ENCODE measurements at regions not wholly inside any gene's neighbourhood (a gene's known extent, or its start where the extent isn't known, plus 50 kb on each side); places are given as distances from the start of the nearest gene placed in this dataset.

- Histone ChIP-seq H3K27ac (ENCODE audit: low read depth, low read length) (no peak overlapping the region), H3K36me3 (ENCODE audit: control insufficient read depth, insufficient read depth, low read length) (no peaks in the 10 kb centered on the region), H3K4me3 (ENCODE audit: low read depth, low read length) (no peak overlapping the region), H3K9ac (ENCODE audit: low read length) (no peak overlapping the region), H3K27me3 (ENCODE audit: control insufficient read depth, insufficient read depth, low read length) (no peaks in the 10 kb centered on the region; the same call in 1 of the 2 replicates), H3K4me1 (ENCODE audit: control insufficient read depth, insufficient read depth, low read length) (peaks cover 5% of the 10 kb centered on the region; the same call in 1 of the 2 replicates), H3K9me3 (ENCODE audit: control insufficient read depth, insufficient read depth, low read depth, low read length) (no peaks in the 10 kb centered on the region)
These were observed 1008.8 kb upstream of the DIAPH2 start for GRCh38 chrX:95675794-95676193.

- Histone ChIP-seq H3K27me3 (ENCODE audit: control insufficient read depth, insufficient read depth, low read length) (no peaks in the 10 kb centered on the region; the same call in 1 of the 2 replicates), H3K36me3 (ENCODE audit: control insufficient read depth, insufficient read depth, low read length) (no peaks in the 10 kb centered on the region), H3K4me3 (ENCODE audit: low read depth, low read length) (no peak overlapping the region), H3K27ac (ENCODE audit: low read depth, low read length) (no peak overlapping the region), H3K9ac (ENCODE audit: low read length) (no peak overlapping the region), H3K4me1 (ENCODE audit: control insufficient read depth, insufficient read depth, low read length) (peaks cover 5% of the 10 kb centered on the region; the same call in 1 of the 2 replicates), H3K9me3 (ENCODE audit: control insufficient read depth, insufficient read depth, low read depth, low read length) (no peaks in the 10 kb centered on the region)
These were observed 1006.0 kb upstream of the DIAPH2 start for GRCh38 chrX:95678679-95679078.

GRCh38 chrX:95693365-95693764, 991.3 kb upstream of the DIAPH2 start:
- Histone ChIP-seq H3K4me1 (ENCODE audit: control insufficient read depth, insufficient read depth, low read length) (peaks cover 9% of the 10 kb centered on the region), H3K36me3 (ENCODE audit: control insufficient read depth, insufficient read depth, low read length) (no peaks in the 10 kb centered on the region), H3K27ac (ENCODE audit: low read depth, low read length) (no peak overlapping the region), H3K9me3 (ENCODE audit: control insufficient read depth, insufficient read depth, low read depth, low read length) (peaks cover 24% of the 10 kb centered on the region), H3K9ac (ENCODE audit: low read length) (no peak overlapping the region), H3K4me3 (ENCODE audit: low read depth, low read length) (no peak overlapping the region), H3K27me3 (ENCODE audit: control insufficient read depth, insufficient read depth, low read length) (no peaks in the 10 kb centered on the region)

GRCh38 chrX:95703696-95704095, 980.9 kb upstream of the DIAPH2 start:
- H3K27ac ChIP-seq (ENCODE audit: low read depth, low read length), result no peak overlapping the region
- no peaks in the 10 kb centered on the region for H3K36me3 ChIP-seq (ENCODE audit: control insufficient read depth, insufficient read depth, low read length)
- H3K27me3 ChIP-seq (ENCODE audit: control insufficient read depth, insufficient read depth, low read length), result no peaks in the 10 kb centered on the region
- H3K9ac ChIP-seq (ENCODE audit: low read length), result no peak overlapping the region
- H3K4me1 ChIP-seq (ENCODE audit: control insufficient read depth, insufficient read depth, low read length), result no peaks in the 10 kb centered on the region
- peaks cover 4% of the 10 kb centered on the region; the same call in 1 of the 2 replicates for H3K9me3 ChIP-seq (ENCODE audit: control insufficient read depth, insufficient read depth, low read depth, low read length)
- no peak overlapping the region for H3K4me3 ChIP-seq (ENCODE audit: low read depth, low read length)

GRCh38 chrX:95716841-95717240, 967.8 kb upstream of the DIAPH2 start:
- Histone ChIP-seq H3K4me3 (ENCODE audit: low read depth, low read length) (no peak overlapping the region), H3K27ac (ENCODE audit: low read depth, low read length) (no peak overlapping the region), H3K4me1 (ENCODE audit: control insufficient read depth, insufficient read depth, low read length) (peaks cover 4% of the 10 kb centered on the region; the same call in 1 of the 2 replicates), H3K9ac (ENCODE audit: low read length) (no peak overlapping the region), H3K36me3 (ENCODE audit: control insufficient read depth, insufficient read depth, low read length) (no peaks in the 10 kb centered on the region), H3K27me3 (ENCODE audit: control insufficient read depth, insufficient read depth, low read length) (no peaks in the 10 kb centered on the region), H3K9me3 (ENCODE audit: control insufficient read depth, insufficient read depth, low read depth, low read length) (0 out of 2 replicates have a peak, but pooled peaks cover 6% of the 10 kb centered on the region)

- peaks cover 4% of the 10 kb centered on the region; the same call in 1 of the 2 replicates for H3K4me1 ChIP-seq (ENCODE audit: control insufficient read depth, insufficient read depth, low read length)
- H3K4me3 ChIP-seq (ENCODE audit: low read depth, low read length), result no peak overlapping the region
- no peak overlapping the region for H3K9ac ChIP-seq (ENCODE audit: low read length)
- no peak overlapping the region for H3K27ac ChIP-seq (ENCODE audit: low read depth, low read length)
- no peaks in the 10 kb centered on the region for H3K27me3 ChIP-seq (ENCODE audit: control insufficient read depth, insufficient read depth, low read length)
- H3K9me3 ChIP-seq (ENCODE audit: control insufficient read depth, insufficient read depth, low read depth, low read length), result no peaks in the 10 kb centered on the region
- H3K36me3 ChIP-seq (ENCODE audit: control insufficient read depth, insufficient read depth, low read length), result no peaks in the 10 kb centered on the region
These were observed 965.9 kb upstream of the DIAPH2 start for GRCh38 chrX:95718746-95719145.

GRCh38 chrX:95721011-95721410, 963.6 kb upstream of the DIAPH2 start:
- H3K4me3 ChIP-seq (ENCODE audit: low read depth, low read length), result no peak overlapping the region
- H3K4me1 ChIP-seq (ENCODE audit: control insufficient read depth, insufficient read depth, low read length), result peaks cover 4% of the 10 kb centered on the region; the same call in 1 of the 2 replicates
- no peak overlapping the region for H3K27ac ChIP-seq (ENCODE audit: low read depth, low read length)
- H3K27me3 ChIP-seq (ENCODE audit: control insufficient read depth, insufficient read depth, low read length), result no peaks in the 10 kb centered on the region
- no peaks in the 10 kb centered on the region for H3K9me3 ChIP-seq (ENCODE audit: control insufficient read depth, insufficient read depth, low read depth, low read length)
- no peak overlapping the region for H3K9ac ChIP-seq (ENCODE audit: low read length)
- no peaks in the 10 kb centered on the region for H3K36me3 ChIP-seq (ENCODE audit: control insufficient read depth, insufficient read depth, low read length)

- no peaks in the 10 kb centered on the region for H3K9me3 ChIP-seq (ENCODE audit: control insufficient read depth, insufficient read depth, low read depth, low read length)
- H3K4me1 ChIP-seq (ENCODE audit: control insufficient read depth, insufficient read depth, low read length), result no peaks in the 10 kb centered on the region
- H3K27ac ChIP-seq (ENCODE audit: low read depth, low read length), result no peak overlapping the region
- H3K4me3 ChIP-seq (ENCODE audit: low read depth, low read length), result no peak overlapping the region
- H3K9ac ChIP-seq (ENCODE audit: low read length), result no peak overlapping the region
- H3K27me3 ChIP-seq (ENCODE audit: control insufficient read depth, insufficient read depth, low read length), result no peaks in the 10 kb centered on the region
- no peaks in the 10 kb centered on the region for H3K36me3 ChIP-seq (ENCODE audit: control insufficient read depth, insufficient read depth, low read length)
These were observed 956.2 kb upstream of the DIAPH2 start for GRCh38 chrX:95728446-95728845.

GRCh38 chrX:95729401-95729800, 955.2 kb upstream of the DIAPH2 start:
- Histone ChIP-seq H3K4me1 (ENCODE audit: control insufficient read depth, insufficient read depth, low read length) (no peaks in the 10 kb centered on the region), H3K27me3 (ENCODE audit: control insufficient read depth, insufficient read depth, low read length) (no peaks in the 10 kb centered on the region), H3K4me3 (ENCODE audit: low read depth, low read length) (no peak overlapping the region), H3K36me3 (ENCODE audit: control insufficient read depth, insufficient read depth, low read length) (no peaks in the 10 kb centered on the region), H3K9ac (ENCODE audit: low read length) (no peak overlapping the region), H3K9me3 (ENCODE audit: control insufficient read depth, insufficient read depth, low read depth, low read length) (no peaks in the 10 kb centered on the region), H3K27ac (ENCODE audit: low read depth, low read length) (no peak overlapping the region)

GRCh38 chrX:95733426-95733825, 951.2 kb upstream of the DIAPH2 start:
- no peak overlapping the region for H3K9ac ChIP-seq (ENCODE audit: low read length)
- no peaks in the 10 kb centered on the region for H3K9me3 ChIP-seq (ENCODE audit: control insufficient read depth, insufficient read depth, low read depth, low read length)
- no peak overlapping the region for H3K4me3 ChIP-seq (ENCODE audit: low read depth, low read length)
- H3K36me3 ChIP-seq (ENCODE audit: control insufficient read depth, insufficient read depth, low read length), result no peaks in the 10 kb centered on the region
- no peaks in the 10 kb centered on the region for H3K4me1 ChIP-seq (ENCODE audit: control insufficient read depth, insufficient read depth, low read length)
- H3K27me3 ChIP-seq (ENCODE audit: control insufficient read depth, insufficient read depth, low read length), result no peaks in the 10 kb centered on the region
- no peak overlapping the region for H3K27ac ChIP-seq (ENCODE audit: low read depth, low read length)

- Histone ChIP-seq H3K27me3 (ENCODE audit: control insufficient read depth, insufficient read depth, low read length) (no peaks in the 10 kb centered on the region), H3K4me3 (ENCODE audit: low read depth, low read length) (no peak overlapping the region), H3K4me1 (ENCODE audit: control insufficient read depth, insufficient read depth, low read length) (no peaks in the 10 kb centered on the region), H3K36me3 (ENCODE audit: control insufficient read depth, insufficient read depth, low read length) (no peaks in the 10 kb centered on the region), H3K27ac (ENCODE audit: low read depth, low read length) (no peak overlapping the region), H3K9me3 (ENCODE audit: control insufficient read depth, insufficient read depth, low read depth, low read length) (no peaks in the 10 kb centered on the region), H3K9ac (ENCODE audit: low read length) (no peak overlapping the region)
These were observed 930.2 kb upstream of the DIAPH2 start for GRCh38 chrX:95754411-95754810.

- Histone ChIP-seq H3K36me3 (ENCODE audit: control insufficient read depth, insufficient read depth, low read length) (no peaks in the 10 kb centered on the region), H3K27me3 (ENCODE audit: control insufficient read depth, insufficient read depth, low read length) (no peaks in the 10 kb centered on the region), H3K4me1 (ENCODE audit: control insufficient read depth, insufficient read depth, low read length) (peaks cover 2% of the 10 kb centered on the region; the same call in 1 of the 2 replicates)
These were observed 924.3 kb upstream of the DIAPH2 start for GRCh38 chrX:95760356-95760755.

More at GRCh38 chrX:95760356-95760755, 924.3 kb upstream of the DIAPH2 start:
- no peak overlapping the region for H3K9ac ChIP-seq (ENCODE audit: low read length)
- no peak overlapping the region for H3K4me3 ChIP-seq (ENCODE audit: low read depth, low read length)
- H3K9me3 ChIP-seq (ENCODE audit: control insufficient read depth, insufficient read depth, low read depth, low read length), result no peaks in the 10 kb centered on the region
- no peak overlapping the region for H3K27ac ChIP-seq (ENCODE audit: low read depth, low read length)
